HG03135 (cell line): ENCODE measurements at regions not wholly inside any gene's neighbourhood (a gene's known extent, or its start where the extent isn't known, plus 50 kb on each side); places are given as distances from the start of the nearest gene placed in this dataset.
"Not testable (repeated sequence)": the region's sequence is repeated elsewhere in the genome, so short reads cannot be mapped to it uniquely, and the experiment has no call there.

Experiments used
- ATAC-seq: cut with Tn5 transposase; IDR thresholded peaks from one replicate; pipeline ENCODE4 v1.9.1; 2021; ENCODE audit warnings: mild to moderate bottlenecking, moderate library complexity; ENCODE audit not compliant: unreplicated experiment

DNA sequence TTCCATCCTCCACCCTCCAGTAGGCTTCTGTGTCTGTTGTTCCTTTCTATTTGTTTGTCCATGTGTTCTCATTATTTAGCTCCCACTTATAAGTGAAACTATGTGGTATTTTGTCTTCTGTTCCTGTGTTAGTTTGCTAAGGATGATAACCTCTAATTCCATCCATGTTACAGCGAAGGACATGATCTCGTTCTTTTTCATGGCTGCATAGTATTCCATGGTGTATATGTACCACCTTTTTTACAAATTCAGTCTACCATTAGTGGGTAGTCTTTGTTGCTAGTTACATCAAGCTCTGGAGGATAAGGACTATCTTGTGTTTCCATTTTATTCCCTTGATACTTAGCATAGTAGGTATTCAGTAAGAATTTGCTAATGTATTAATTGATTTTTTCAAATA is 664.2 kb upstream of the FAT3 start:
- ATAC-seq: no peak

DNA sequence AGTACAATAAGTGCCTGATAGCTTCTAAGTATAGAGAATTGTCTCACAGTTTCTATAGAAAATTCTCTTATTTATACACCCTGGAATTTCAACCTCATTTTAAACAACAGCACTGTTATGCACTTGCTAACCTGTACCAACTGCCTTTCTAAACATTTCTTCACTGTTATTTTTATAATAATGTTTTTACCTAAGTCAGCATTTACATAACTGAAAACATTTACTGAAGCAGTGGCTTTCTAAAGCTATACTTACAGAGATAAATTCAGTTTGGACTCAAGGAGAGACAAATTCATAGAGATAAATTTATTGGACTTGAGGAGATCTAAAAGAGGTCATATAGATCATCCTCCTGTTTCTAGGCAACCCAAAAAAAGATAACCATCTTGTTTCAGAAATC is 686.6 kb upstream of the FAT3 start:
- no peak for ATAC-seq

DNA sequence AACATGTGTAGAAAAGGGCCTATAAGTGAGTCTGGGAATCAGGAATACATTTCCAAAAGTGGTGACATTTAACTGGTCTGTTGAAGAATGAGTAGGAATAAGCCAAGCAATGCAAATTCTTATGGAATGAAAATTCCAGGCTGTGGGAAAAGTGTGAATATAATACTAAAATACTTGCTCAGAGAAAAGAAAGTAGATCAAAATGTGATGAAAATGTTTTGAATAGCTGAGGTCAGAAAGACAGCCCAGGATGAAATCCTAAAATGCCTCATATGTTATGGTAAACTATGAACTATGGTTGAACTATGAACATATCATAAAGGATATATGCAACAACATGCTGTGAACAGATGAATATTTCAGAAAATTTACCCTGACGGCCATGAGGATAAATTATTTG is 688.3 kb upstream of the FAT3 start:
- no peak for ATAC-seq

DNA sequence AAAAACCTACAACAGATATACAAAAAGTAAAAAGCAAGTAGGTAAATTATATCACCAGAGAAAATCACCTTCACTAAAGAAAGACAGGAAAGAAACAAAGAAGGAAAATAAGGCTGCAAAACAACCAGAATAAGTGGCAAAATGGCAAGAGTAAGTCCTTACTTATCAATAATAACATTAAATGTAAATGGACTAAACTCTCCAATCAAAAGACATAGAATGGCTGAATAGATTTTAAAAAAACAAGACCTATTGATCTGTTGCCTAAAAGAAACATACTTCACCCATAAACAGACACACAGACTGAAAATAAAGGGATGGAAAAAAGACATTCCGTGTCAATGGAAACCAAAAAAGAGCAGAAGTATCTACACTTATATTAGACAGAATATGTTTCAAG is 695.7 kb upstream of the FAT3 start:
- ATAC-seq: no peak

DNA sequence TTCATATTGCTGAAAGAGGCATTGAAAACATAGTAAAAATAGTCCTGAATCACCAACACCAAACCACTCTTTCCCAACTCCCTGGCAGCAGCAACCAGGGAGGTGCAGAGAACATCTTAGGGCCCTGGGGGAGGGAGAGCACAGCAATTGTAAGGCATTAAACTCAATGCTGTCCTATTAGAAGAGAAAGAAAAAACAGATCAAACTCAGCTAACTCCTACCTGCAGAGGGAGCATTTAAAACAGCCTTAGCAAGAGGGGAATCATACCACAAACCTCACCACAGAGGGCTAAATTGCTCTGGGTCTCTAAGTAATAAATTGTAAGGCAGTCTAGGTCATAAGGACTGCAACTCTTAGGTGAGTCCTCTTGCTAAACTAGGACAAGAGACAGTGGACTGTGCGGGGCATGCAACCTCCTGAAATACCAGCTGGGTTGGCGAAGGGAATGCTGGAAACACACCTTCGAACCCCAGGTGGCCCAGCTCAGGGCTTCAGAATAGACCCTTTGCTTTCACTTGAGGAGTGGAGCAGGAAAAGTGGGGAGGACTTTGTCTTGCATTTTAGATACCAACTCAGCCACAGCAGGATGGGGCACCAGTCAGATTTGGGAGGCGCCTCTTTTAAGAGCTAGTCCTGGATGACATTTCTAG is 697.1 kb upstream of the FAT3 start:
- no peak for ATAC-seq

DNA sequence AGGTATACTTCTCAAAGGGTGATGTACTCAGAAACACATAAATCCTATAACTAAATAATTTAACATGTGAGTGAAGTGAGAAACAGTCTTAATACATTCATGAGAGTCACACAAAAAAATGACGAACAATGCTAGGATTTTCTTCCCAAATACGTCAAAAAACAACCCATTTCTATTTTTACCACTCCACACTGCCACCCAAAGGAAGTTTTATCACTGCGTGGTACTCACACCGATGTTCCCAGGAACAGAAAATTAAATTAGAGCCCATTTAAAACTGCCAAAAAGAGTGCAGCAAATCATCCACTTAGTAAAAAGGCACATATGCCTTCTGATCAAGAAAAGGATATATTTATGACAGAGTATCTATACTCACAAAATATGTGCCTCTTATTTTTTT is 710.9 kb upstream of the FAT3 start:
- ATAC-seq: no peak

DNA sequence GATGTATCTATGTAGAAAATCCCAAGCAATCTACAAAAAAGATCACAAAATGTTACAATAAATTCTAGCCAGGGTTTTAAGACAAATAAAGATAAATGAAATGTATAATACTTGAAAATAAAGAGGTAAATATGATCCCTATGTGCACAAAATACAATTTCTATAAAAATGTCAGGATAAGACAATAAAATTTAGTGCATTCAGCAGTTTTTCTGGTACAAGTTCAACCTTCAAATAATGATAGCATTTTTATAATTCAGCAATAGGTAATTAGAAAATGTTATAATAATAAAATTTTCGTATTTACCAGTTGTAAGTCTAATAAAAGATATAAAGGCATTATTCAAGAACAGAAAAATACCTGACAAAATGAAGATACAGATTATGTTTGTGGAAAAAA is 726.8 kb upstream of the FAT3 start:
- ATAC-seq: no peak

DNA sequence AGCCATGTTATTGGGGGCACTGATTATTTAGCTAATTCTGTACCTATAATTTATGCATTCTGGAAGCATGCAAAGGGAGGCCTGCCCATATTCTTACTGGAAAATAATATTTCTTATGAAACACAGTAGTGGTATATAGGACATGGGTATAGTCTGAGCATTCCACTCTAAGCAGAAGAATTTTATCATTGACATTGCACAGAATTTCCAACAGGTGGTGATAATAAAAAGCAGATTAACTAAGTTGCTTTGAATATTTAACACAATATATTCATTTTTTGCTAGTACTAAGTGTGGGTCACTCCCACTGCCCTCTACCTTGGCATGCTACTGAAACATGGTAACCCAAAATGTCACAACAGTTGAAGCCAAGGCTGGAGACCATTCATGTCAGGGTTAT is 728.8 kb upstream of the FAT3 start:
- ATAC-seq: no peak

DNA sequence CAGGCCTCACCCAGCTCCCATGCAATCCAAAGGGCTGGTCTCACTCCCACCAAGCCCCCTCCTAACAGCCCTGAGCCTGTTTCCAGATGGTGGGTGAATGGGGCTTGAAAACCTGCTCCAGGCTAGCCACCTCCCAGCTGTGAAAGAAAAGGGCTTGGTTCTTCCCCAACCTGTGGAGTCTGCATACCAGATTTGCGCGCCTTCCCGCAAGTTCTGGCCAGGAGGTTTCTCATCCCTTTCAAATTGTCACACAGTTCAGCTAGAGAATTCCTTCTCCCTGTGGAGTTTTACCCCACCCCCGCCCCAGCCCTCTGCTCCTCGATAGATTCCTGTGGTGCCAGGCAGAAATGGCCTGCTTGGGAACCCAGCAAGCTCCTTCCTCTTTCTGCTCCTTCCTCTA is 734.6 kb upstream of the FAT3 start:
- no peak for ATAC-seq

DNA sequence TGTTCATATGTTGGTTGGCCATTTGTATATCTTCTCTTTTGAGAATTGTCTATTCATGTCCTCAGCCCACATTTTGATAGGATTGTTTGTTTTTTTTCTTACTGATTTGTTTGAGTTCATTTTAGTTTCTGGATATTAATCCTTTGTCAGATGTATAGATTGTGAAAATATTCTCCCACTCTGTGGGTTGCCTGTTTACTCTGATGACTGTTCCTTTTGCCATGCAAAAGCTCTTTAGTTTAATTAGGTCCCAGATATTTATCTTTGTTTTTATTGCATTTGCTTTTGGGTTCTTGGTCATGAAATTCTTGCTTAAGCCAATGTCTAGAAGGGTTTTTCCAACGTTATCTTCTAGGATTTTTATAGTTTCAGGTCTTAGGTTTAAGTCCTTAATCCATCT is 740.7 kb upstream of the FAT3 start:
- not testable (repeated sequence) for ATAC-seq

DNA sequence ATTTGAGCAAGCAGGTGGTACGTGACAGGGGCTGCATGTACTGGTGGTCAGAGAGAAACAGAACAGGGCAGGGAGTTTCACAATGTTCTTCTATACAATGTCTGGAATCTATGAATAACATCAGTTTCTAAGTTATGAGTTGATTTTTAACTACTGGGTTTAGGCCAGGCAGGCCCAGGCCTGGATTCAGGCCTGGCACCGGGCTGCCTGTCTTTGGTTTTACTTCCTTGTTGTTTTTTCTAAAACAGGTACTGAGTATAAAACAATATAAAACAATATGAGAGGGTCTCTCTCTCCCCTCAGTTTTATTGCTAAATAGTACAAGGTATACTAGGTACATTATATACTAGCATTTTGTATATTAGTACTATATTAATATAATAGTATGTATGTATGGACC is 742.7 kb upstream of the FAT3 start:
- ATAC-seq: not testable (repeated sequence)

DNA sequence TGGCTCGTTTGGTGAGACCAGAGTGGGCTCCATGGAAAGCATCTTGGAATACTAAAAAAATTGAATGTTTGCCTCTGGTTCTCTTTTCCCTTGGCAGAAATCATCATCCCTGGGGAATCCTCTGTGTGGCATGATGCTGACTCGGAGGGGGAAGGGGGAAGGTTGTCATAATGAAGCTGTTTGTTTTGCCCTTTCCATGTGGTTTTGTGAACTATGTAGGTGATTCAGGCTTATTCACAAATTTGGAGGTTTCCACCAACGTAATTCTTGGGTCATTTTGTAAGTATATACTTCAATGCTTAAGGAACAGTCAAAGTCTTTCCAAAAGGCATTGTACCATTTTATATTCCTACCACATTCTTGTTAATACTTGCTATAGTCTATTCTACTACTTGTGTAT is 754.0 kb upstream of the FAT3 start:
- no peak for ATAC-seq

DNA sequence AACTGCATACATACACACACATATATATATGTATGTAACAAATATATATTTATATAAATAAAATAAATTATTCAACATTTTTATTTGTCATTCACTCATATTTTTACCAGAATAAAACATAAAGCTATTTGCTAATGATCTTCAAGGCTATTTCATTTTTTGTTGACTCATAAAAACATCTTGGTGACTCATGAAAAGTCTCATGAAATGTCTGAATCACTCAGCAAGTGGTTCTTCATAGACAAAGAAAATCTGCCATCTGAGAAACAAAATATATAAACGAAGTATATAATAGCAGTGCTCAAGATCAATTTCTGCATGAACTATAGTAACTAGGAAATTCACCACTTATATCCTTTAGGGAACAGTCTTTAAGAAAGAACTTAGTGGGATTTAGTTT is 764.8 kb upstream of the FAT3 start:
- ATAC-seq: no peak

DNA sequence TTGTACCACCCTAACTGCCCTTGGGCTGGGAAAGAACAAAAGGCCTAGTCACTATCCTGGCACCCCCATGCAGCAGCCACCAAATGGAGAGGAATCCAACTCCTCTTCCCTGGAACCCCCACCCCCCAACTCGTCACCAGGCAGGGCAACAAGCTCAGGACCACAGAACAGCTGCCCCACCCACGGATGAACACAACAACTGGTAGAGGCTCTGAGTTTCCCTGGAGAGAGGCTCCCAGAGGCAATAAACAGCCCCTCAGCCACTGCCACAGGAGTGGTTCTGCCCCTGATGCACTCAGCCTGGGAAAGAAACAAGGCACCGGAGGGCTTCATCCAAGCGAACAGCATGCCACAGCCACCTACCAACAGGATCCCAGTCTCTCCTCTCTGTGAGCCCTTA is 778.4 kb upstream of the FAT3 start:
- no peak for ATAC-seq

DNA sequence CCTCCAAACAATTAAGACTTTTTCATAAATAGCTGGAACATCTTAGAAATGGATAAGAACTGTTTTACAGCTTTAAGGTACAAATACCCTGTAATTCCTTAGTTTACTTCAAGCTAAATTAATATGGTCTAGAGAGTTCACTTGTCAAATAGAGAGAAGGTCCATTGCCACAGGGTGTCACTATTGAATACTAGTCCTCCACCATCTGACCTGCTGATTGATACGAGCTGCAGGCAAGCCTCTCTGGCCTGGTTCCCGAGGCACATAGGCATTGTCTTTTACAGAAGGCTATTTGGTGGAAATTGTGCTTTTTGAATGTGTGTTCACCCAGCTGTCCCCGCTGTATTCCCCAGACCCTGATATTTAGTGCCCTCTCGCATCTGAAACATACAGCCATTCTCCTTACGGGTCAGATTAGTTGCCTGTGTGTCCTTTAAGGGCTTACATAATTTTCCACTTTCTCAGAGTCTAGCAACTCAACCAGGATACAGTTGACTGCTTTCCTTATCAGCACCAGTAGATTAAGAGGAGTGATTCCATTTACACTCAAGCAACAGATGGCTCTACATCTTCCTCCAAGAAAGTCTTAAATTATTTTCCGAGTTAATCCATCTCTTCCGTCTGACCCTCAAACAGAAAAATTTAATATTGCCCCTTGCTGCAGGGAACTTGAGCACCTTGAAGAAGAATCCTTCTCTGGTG is 788.8 kb upstream of the FAT3 start:
- no peak for ATAC-seq

DNA sequence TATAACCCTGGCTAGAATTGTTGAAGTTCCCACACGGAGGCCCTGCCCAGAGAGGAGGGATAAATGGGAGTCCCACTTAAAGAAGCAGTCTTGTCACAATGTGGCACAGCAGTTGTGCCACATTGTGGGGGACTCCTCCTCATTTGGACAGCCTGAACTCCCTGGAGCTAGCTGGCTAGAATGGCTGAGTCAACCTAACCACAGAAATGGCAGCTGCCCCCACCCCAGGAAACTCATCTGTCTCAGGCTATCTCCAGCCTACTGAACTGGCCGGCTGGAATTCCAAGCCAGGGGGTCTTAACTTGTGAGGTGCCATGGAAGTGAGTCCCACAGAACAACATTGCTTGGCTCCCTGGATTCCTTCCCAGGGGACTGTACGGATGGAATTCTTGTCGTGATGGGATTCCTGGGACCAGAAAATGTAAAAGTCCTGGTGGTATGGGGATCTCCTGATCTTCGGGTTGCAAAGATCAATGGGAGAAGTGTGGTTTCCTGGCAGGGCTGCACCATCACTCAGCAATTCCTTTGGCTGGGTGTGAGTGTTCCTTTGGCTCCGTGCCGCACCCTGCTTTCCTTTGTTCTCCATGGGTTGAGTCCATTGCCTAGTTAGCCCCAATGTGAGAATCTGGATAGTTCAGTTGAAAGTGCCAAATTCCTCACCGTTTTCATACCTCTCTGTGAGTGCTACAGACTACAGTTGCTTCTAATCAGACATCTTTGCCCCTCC is 791.2 kb upstream of the FAT3 start:
- ATAC-seq: no peak

DNA sequence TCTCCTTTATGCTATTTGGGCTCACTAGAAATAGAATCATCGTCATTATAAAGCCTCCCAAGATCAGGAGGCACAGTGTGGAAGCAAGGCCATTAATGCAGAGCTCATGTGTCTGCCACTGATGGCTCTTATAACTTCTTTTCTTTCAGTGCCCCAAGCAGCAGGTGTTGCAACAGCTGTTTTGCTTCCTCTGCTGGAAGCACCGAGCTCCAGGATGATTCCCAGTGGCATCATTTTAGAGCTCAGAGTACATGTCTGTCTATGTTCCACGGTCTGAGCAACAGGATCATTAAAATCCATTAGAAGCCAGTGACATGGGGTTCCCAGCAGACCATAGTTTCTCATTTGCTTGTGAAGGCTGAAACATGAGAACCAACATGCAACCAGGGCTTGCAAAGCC is 803.0 kb upstream of the FAT3 start:
- no peak for ATAC-seq

DNA sequence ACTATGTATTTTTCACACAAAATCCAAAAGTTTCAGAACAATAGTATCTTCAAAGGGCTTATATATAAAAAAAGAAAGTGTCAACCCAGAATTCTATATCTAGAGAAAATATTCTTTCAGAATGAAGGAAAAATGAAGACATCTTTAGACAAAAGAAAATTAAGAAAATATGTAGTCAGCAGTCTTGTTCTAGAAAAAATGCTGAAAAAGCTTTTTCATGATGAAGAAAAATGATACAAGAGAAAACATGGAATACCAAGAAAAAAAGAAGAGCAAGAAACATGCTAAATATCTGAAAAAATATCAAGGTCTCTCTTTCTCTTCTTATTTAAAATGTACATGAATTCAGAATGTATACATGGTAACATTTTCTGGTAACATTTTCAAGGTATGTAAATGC is 816.8 kb upstream of the FAT3 start:
- ATAC-seq: no peak

DNA sequence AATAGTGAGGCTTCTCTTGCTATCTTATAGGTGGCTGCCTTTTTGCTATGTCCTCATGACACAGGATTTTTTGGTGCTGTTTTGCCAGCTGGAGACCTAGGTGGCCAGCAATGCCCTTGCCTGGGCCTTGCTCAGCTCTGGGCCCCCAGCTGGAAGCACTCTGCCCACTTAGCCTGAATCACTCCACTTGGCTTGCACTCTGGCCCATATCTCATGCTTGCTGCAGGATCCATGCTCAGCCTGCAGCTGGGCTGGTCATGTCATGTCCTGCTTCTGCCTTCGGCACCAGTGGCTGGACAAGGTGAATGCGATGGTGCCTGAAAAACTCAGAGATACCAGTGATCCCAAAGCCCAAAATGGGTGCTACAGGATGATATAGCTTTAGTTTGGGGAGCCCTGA is 818.6 kb upstream of the FAT3 start:
- no peak for ATAC-seq

DNA sequence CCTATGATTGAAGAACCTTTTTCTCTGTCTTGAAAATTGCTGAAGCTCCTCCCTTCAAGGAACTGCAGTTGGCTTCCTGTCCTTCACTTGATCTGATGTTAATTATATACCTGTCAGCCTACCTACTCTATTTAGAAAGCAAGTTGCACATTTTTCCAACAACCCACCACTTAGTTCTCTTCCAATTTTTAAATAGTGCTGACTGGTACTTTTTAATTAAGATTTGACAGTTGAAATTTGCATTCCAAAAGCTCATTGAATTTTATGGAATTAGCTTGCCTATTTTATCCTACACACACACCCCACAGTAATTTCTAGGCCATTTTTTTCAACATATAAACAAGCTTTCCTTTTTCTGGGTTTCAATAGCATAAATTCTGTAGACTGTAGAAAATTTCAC is 820.3 kb upstream of the FAT3 start:
- ATAC-seq: no peak

DNA sequence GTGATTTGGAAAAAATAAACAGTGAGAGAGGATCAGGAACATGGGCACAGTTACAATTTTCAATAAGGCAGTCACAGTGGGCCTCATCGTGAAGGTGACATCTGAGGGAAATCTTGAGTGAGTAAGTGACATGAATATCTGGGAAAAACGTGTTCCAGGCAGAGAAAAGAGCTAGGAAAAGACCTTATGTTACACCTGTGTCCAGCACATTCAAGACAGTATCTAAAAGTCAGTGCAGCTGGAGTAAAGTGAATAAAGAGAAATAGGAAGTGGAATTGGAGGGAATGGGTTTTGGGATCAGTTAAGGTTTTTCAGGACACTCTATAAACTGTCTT is 827.5 kb upstream of the FAT3 start:
- no peak for ATAC-seq
